PC-3 (cell line): ENCODE measurements at regions not wholly inside any gene's neighbourhood (a gene's known extent, or its start where the extent isn't known, plus 50 kb on each side); places are given as distances from the start of the nearest gene placed in this dataset.

Source experiments
- CTCF ChIP-seq: fragments of 300-600 bp; sonication (generic); conservative IDR thresholded peaks from 2 replicates; pipeline ENCODE4 v1.5.1; 2017; ENCODE audit warnings: antibody characterized with exemption, low read depth, mild to moderate bottlenecking, low read length
- EZH2 ChIP-seq: fragments of 300-600 bp; sonication (generic); IDR thresholded peaks from one replicate; pipeline ENCODE4 v1.6.1; 2017; ENCODE audit warnings: antibody characterized with exemption, mild to moderate bottlenecking, low read length; ENCODE audit not compliant: unreplicated experiment
- EZH2phosphoT487 ChIP-seq: fragments of 300-600 bp; sonication (generic); IDR thresholded peaks from 2 replicates; pipeline ENCODE4 v1.6.1; 2018; ENCODE audit warnings: mild to moderate bottlenecking, antibody characterized with exemption, low read length, borderline replicate concordance

GRCh38 chr11:69923641-69924307, 104.6 kb upstream of the FGF3 start:
- TF ChIP-seq CTCF, result no peak
- no peak for TF ChIP-seq EZH2
- no peak for TF ChIP-seq EZH2phosphoT487
